H9 (cell line): ENCODE measurements at regions not wholly inside any gene's neighbourhood (a gene's known extent, or its start where the extent isn't known, plus 50 kb on each side); places are given as distances from the start of the nearest gene placed in this dataset.

Source experiments
- DNase-seq: peaks from one replicate; pipeline ENCODE4 v3.0.0-alpha.2; 2017
- H2AFZ ChIP-seq: one replicate; pipeline ENCODE4 v1.6.1; 2013; ENCODE audit warnings: mild to moderate bottlenecking, low read length, control low read depth, moderate library complexity
- H2AK5ac ChIP-seq: 2 replicates; pipeline ENCODE4 v1.6.1; 2013; ENCODE audit warnings: low read length, control low read depth, mixed read lengths; ENCODE audit not compliant: insufficient read length
- H2BK120ac ChIP-seq: one replicate; pipeline ENCODE4 v1.6.1; 2013; ENCODE audit warnings: low read depth, mild to moderate bottlenecking, low read length, control low read depth, inconsistent platforms; ENCODE audit not compliant: poor library complexity, severe bottlenecking
- H2BK12ac ChIP-seq: 2 replicates; pipeline ENCODE4 v1.6.1; 2013; ENCODE audit warnings: low read length, control low read depth, mixed read lengths, low read depth; ENCODE audit not compliant: insufficient read length
- H2BK15ac ChIP-seq: 2 replicates; pipeline ENCODE4 v1.6.1; 2013; ENCODE audit warnings: low read depth, low read length, control low read depth
- H2BK20ac ChIP-seq: one replicate; pipeline ENCODE4 v1.6.1; 2013; ENCODE audit warnings: low read depth, mild to moderate bottlenecking, low read length, control low read depth, inconsistent platforms; ENCODE audit not compliant: poor library complexity, severe bottlenecking
- H2BK5ac ChIP-seq: 2 replicates; pipeline ENCODE4 v1.6.1; 2013; ENCODE audit warnings: low read length, control low read depth, mixed read lengths; ENCODE audit not compliant: insufficient read length
- H3K14ac ChIP-seq: 2 replicates; pipeline ENCODE4 v1.6.1; 2013; ENCODE audit warnings: low read length, control low read depth; ENCODE audit not compliant: insufficient read depth
- H3K18ac ChIP-seq: 2 replicates; pipeline ENCODE4 v1.6.1; 2013; ENCODE audit warnings: low read depth, mild to moderate bottlenecking, mixed read lengths, low read length, control low read depth; ENCODE audit not compliant: insufficient read length
- H3K23ac ChIP-seq: 2 replicates; pipeline ENCODE4 v1.6.1; 2013; ENCODE audit warnings: low read length, control low read depth, mixed read lengths, low read depth; ENCODE audit not compliant: insufficient read length
- H3K23me2 ChIP-seq: 2 replicates; pipeline ENCODE4 v1.6.1; 2013; ENCODE audit warnings: low read depth, mild to moderate bottlenecking, mixed read lengths, low read length, control low read depth; ENCODE audit not compliant: insufficient read length, poor library complexity, severe bottlenecking
- H3K27ac ChIP-seq: 2 replicates; pipeline ENCODE4 v1.5.1; 2013; ENCODE audit warnings: low read length, control low read depth, mixed read lengths, low read depth; ENCODE audit not compliant: insufficient read length
- H3K27me3 ChIP-seq: 2 replicates; pipeline ENCODE4 v1.6.1; 2013; ENCODE audit warnings: low read length, control low read depth, inconsistent platforms; ENCODE audit not compliant: insufficient read depth
- H3K4ac ChIP-seq: 2 replicates; pipeline ENCODE4 v1.6.1; 2013; ENCODE audit warnings: low read depth, mild to moderate bottlenecking, control low read depth, inconsistent platforms, low read length, moderate library complexity
- H3K4me1 ChIP-seq: 2 replicates; pipeline ENCODE4 v1.6.1; 2013; ENCODE audit warnings: low read length, control low read depth, inconsistent platforms; ENCODE audit not compliant: insufficient read depth
- H3K4me2 ChIP-seq: 2 replicates; pipeline ENCODE4 v1.6.1; 2013; ENCODE audit warnings: low read length, control low read depth, mixed read lengths; ENCODE audit not compliant: insufficient read length, insufficient read depth
- H3K56ac ChIP-seq: 2 replicates; pipeline ENCODE4 v1.6.1; 2013; ENCODE audit warnings: low read depth, mild to moderate bottlenecking, mixed read lengths, low read length, control low read depth; ENCODE audit not compliant: insufficient read length
- H3K79me1 ChIP-seq: 2 replicates; pipeline ENCODE4 v1.6.1; 2013; ENCODE audit warnings: low read depth, mild to moderate bottlenecking, moderate library complexity, low read length, control low read depth, inconsistent platforms; ENCODE audit not compliant: insufficient read depth, poor library complexity, severe bottlenecking
- H3K79me2 ChIP-seq: 2 replicates; pipeline ENCODE4 v1.6.1; 2013; ENCODE audit warnings: low read length, control low read depth, inconsistent platforms; ENCODE audit not compliant: insufficient read depth
- H3K9ac ChIP-seq: 2 replicates; pipeline ENCODE4 v1.6.1; 2013; ENCODE audit warnings: low read length, control low read depth, mixed read lengths; ENCODE audit not compliant: insufficient read length; ENCODE audit errors: extremely low read depth
- H3K9me3 ChIP-seq: one replicate; pipeline ENCODE4 v1.6.1; 2013; ENCODE audit warnings: low read depth, low read length, inconsistent platforms; ENCODE audit not compliant: control insufficient read depth
- H3T11ph ChIP-seq: one replicate; pipeline ENCODE4 v1.6.1; 2013; ENCODE audit warnings: mild to moderate bottlenecking, low read length, control low read depth, inconsistent platforms
- H4K20me1 ChIP-seq: one replicate; pipeline ENCODE4 v1.6.1; 2013; ENCODE audit not compliant: control insufficient read depth, insufficient read length, insufficient read depth
- H4K5ac ChIP-seq: 2 replicates; pipeline ENCODE4 v1.6.1; 2013; ENCODE audit warnings: low read depth, mild to moderate bottlenecking, mixed read lengths, low read length, control low read depth; ENCODE audit not compliant: insufficient read length
- H4K8ac ChIP-seq: replicated peaks from 2 replicates; pipeline ENCODE4 v1.6.1; 2013; ENCODE audit warnings: low read length, control low read depth, mixed read lengths, low read depth; ENCODE audit not compliant: insufficient read length
- H4K91ac ChIP-seq: 2 replicates; pipeline ENCODE4 v1.6.1; 2013; ENCODE audit warnings: low read depth, mild to moderate bottlenecking, moderate library complexity, mixed read lengths, low read length, control low read depth; ENCODE audit not compliant: insufficient read length
- H3K27ac Mint-ChIP-seq, 3 experiments: 2 replicates in 2 of 3; 3 replicates in 1 of 3; pipeline ENCODE4 v1.8.0; 2020 to 2021; ENCODE audit warnings: mixed read lengths in 3 of 3, mild to moderate bottlenecking in 1 of 3, moderate library complexity in 1 of 3
- H3K27me3 Mint-ChIP-seq: 2 replicates; pipeline ENCODE4 v1.8.0; 2021; ENCODE audit warnings: low read depth, mild to moderate bottlenecking, moderate library complexity, mixed read lengths
- H3K36me3 Mint-ChIP-seq, 3 experiments: 2 replicates in 2 of 3; 3 replicates in 1 of 3; pipeline ENCODE4 v1.8.0; 2020 to 2021; ENCODE audit warnings: low read depth in 3 of 3, mixed read lengths in 3 of 3; ENCODE audit not compliant: insufficient read depth in 1 of 3
- H3K4me1 Mint-ChIP-seq, 2 experiments: 2 replicates each; pipeline ENCODE4 v1.8.0; 2020; ENCODE audit warnings: mixed read lengths in 2 of 2
- H3K4me3 Mint-ChIP-seq, 2 experiments: 2 replicates in 1 of 2; 3 replicates in 1 of 2; pipeline ENCODE4 v1.8.0; 2020 to 2021; ENCODE audit warnings: mild to moderate bottlenecking in 2 of 2, mixed read lengths in 2 of 2, moderate library complexity in 1 of 2
- H3K9me3 Mint-ChIP-seq, 2 experiments: 2 replicates in 1 of 2; 3 replicates in 1 of 2; pipeline ENCODE4 v1.8.0; 2020; ENCODE audit warnings: mild to moderate bottlenecking in 2 of 2, mixed read lengths in 2 of 2, moderate library complexity in 1 of 2
- WGBS: extraction: QIAGEN DNeasy Blood & Tissue Kit; methylation state at CpG from one replicate; pipeline ENCODE4 v1.1.7; 2013; ENCODE audit warnings: missing lambda C conversion rate, low lambda C conversion rate, mixed read lengths; ENCODE audit not compliant: insufficient read length; ENCODE audit errors: extremely low coverage; 5-methylcytosine and 5-hydroxymethylcytosine counted together
- TF ChIP-seq, protein P1 (sequence below): fragments of 200-600 bp; sonication (generic); conservative IDR thresholded peaks from 3 replicates; pipeline ENCODE4 v1.8.0; 2021; ENCODE audit warnings: antibody characterized with exemption, mild to moderate bottlenecking

DNA sequence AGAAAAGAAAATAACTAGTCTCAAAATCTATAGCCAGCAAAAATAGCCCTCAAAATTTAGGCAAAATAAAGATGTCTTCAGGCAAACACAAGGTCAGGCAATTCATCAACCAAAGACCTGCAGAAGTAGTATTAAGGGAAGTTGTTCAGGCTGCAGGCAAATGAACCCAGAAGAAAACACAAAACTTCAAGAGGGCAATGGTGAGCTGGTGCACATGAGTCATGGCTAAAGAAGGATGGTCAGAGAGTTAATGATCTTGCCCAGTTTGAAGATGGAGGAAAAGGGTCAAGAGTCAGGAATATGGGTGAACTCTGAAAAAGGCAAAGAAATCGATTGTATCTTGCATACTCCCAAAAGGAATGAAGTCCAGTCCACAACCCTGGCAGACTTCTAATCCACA is 83.1 kb upstream of the FAT4 start:
- Mint-ChIP-seq H3K4me1 (peaks cover 5 to 10% of the 10 kb centered on the region in 2 experiments; a peak in 3 of 4 replicates), H3K27me3 (no peaks in the 10 kb centered on the region), H3K27ac (no peak overlapping the region), H3K4me3 (no peak overlapping the region), H3K9me3 (peaks cover 2 to 4% of the 10 kb centered on the region in 2 experiments; a peak in 1 of 5 replicates), H3K36me3 (peaks cover 2 to 4% (median 3%) of the 10 kb centered on the region in 3 experiments; a peak in 6 of 7 replicates)
- Histone ChIP-seq H3K4me2 (no peak overlapping the region), H2BK15ac (no peak overlapping the region), H3K4ac (no peak overlapping the region), H4K91ac (no peak overlapping the region), H3K9me3 (no peaks in the 10 kb centered on the region), H3K18ac (no peak overlapping the region), H3K14ac (no peak overlapping the region), H3K23me2 (no peaks in the 10 kb centered on the region), H3K27me3 (no peaks in the 10 kb centered on the region), H2BK20ac (no peak overlapping the region), H2AFZ (no peak overlapping the region), H2BK120ac (no peak overlapping the region), H3K56ac (no peak overlapping the region), H2BK12ac (no peak overlapping the region), H3K23ac (no peak overlapping the region), H4K8ac (no peak overlapping the region), H3K9ac (no peak overlapping the region), H4K5ac (no peak overlapping the region), H3K79me2 (no peaks in the 10 kb centered on the region), H2AK5ac (no peak overlapping the region), H4K20me1 (no peaks in the 10 kb centered on the region), H3T11ph (no peak overlapping the region), H3K4me1 (no peaks in the 10 kb centered on the region; the same call in 1 of the 2 replicates), H3K79me1 (no peaks in the 10 kb centered on the region), H3K27ac (no peak overlapping the region), H2BK5ac (no peak overlapping the region)
- no peak for DNase-seq
- TF ChIP-seq, protein P1, sequence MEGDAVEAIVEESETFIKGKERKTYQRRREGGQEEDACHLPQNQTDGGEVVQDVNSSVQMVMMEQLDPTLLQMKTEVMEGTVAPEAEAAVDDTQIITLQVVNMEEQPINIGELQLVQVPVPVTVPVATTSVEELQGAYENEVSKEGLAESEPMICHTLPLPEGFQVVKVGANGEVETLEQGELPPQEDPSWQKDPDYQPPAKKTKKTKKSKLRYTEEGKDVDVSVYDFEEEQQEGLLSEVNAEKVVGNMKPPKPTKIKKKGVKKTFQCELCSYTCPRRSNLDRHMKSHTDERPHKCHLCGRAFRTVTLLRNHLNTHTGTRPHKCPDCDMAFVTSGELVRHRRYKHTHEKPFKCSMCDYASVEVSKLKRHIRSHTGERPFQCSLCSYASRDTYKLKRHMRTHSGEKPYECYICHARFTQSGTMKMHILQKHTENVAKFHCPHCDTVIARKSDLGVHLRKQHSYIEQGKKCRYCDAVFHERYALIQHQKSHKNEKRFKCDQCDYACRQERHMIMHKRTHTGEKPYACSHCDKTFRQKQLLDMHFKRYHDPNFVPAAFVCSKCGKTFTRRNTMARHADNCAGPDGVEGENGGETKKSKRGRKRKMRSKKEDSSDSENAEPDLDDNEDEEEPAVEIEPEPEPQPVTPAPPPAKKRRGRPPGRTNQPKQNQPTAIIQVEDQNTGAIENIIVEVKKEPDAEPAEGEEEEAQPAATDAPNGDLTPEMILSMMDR: no peak
- no CpG with 5 or more reads among the region's 1 CpG for WGBS
